Fibroblast of mammary gland (primary cell): ENCODE measurements at regions not wholly inside any gene's neighbourhood (a gene's known extent, or its start where the extent isn't known, plus 50 kb on each side); places are given as distances from the start of the nearest gene placed in this dataset.

Experiments
- DNase-seq: peaks from one replicate; pipeline ENCODE4 v3.0.0-alpha.2; 2010; ENCODE audit warnings: low read depth
- H3K4me3 ChIP-seq: 2 replicates; pipeline ENCODE4 v1.5.1; 2011; ENCODE audit warnings: low read depth, mild to moderate bottlenecking, low read length, moderate library complexity; ENCODE audit not compliant: control insufficient read depth
- CTCF ChIP-seq: conservative IDR thresholded peaks from 2 replicates; pipeline ENCODE4 v1.5.1; 2011; ENCODE audit warnings: low read depth, low read length, inconsistent platforms; ENCODE audit not compliant: control insufficient read depth, insufficient read depth

DNA sequence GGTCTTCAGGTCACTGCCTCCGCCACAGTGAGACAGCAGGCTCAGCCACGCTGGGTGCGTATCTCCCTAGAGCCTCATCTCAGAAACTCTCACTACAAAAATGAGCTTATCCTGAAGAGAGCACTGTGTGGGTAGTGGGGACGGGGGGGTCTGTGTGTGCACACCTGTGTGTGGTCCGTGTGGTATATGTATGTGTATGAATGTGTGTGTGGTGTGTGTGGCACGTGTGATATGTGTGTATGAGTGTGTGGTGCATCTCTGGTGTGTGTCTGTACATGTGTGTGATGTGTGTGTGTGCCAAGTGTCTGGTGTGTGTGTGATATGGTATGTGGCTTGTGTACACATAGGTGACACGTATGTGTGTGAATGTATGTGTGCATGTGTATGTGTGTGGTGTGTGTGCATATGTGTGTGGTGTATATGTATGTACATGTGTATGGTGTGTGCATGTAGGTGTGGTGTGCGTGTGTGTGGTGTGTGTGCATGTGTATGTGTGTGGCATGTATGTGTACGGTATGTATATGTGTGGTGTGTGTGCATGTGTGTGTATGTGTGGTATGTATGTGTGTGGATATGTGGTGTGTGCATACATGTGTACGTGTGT, 332.2 kb downstream of the EIPR1 start:
- no peak for DNase-seq
- no peak overlapping the region for H3K4me3 ChIP-seq
- TF ChIP-seq CTCF: no peak

DNA sequence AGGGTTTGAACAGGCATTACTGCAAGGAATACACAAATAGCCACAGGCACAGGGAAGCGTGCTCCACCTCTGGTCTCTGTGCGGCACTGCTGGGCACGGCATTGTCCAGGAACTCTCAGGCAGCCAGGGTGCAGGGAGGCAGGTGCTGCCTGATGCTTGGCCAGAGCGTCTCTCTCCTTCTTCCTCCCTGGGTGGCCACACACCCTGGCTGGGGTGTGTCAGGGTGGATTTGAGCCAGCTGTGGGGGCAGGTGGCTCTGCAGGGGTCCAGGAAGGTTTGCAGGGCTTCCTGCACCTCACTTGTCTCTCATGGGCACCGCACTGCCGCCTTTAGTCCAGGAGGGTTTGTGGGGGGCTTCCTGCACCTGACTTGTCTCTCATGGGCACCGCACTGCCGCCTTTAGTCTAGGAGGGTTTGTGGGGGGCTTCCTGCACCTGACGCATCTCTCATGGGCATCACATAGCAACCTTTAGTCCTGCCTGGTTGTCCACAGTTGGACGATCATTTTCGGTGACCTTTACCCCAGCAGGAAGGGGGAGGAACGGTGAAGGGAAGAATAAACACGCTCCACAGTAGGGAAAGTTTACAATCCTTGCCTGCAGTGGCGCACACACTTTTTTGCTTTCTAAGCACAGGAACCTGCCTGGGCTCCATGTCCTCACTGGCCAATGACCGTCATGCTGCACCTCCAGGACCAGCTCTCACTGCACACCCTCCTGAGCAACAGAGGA, 332.9 kb downstream of the EIPR1 start:
- no peak for DNase-seq
- TF ChIP-seq CTCF: no peak
- H3K4me3 ChIP-seq: no peak overlapping the region

DNA sequence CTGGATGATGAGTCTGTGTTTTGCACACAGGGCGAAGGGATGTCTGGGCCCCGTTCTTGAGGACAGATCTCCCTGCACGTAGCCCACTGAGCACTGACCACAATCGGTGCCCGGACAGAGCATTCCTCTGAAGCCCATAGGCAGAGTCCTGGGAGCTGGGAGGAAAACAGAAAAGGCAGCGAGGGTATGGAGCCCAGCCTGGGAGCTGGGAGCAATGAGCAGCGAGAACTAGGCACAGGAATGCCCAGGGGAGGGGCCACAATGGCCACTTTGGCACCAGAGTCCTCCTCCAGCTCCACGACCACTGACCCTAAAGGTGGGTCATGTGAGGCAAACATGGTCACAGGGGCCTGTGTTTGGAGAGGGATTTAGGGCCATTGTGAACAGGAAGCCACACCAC, 333.9 kb downstream of the EIPR1 start:
- DNase-seq: no peak
- no peak overlapping the region for H3K4me3 ChIP-seq
- no peak for TF ChIP-seq CTCF

GRCh38 chr2:3042601-3043585, 334.7 kb downstream of the EIPR1 start:
- TF ChIP-seq CTCF: no peak
- H3K4me3 ChIP-seq: no peak overlapping the region
- no peak for DNase-seq

DNA sequence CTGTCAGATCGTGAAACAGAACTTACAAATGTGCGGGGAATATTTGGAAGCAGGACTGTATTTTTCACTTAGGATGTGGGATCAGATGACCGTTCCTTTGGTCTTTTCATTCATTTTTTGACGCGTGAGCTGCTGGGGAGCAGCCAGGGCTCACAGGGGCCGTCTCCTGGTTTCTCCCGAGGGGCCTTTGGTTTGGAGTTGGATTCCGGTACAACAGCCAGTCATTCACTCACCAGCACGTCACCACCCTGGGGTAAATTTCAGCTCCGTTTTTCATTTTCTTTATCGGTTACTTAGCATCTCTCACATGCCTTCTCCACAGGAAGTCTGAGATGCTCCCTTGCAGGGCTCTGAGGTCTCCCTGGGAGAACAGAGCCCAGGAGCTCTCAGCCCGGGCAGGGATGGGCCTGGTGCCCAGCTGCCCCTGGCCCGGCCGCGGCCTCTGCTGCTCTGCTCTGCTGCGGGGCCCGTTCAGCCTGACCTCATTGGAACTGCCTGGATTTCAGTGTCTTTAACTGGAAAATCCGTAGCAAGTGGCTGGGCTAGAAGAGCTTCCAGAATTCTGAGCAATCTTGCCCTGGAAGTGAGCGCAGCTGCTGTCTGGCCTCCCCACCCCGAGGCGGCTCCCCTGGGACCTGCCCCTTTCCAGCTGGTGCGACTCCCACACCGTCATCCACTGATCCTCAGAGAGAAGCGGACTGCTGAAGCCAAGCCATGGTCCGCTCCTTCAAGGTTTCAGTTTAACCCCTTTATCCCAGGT, 335.6 kb downstream of the EIPR1 start:
- no peak for TF ChIP-seq CTCF
- DNase-seq: no peak
- no peak overlapping the region for H3K4me3 ChIP-seq

DNA sequence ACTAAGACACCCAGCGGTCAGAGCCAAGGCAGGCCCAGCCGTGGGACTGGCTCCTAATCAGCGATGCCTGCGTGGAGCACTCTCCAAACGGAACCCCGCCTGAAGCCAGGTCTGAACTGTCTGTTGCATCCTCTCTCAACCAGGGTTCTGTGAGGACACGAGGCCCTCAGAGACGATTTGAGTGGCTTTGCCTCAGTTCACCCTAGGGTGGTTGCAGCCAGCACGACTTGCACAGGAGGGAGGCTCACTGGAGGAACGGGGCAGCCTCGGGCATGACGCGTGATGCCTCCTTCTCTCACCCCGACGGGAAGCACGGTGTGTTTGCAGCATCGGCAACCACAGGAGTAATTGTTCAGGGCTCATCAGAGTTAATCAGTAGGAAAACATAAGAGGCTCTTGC, 336.4 kb downstream of the EIPR1 start:
- no peak for DNase-seq
- TF ChIP-seq CTCF: no peak
- H3K4me3 ChIP-seq: no peak overlapping the region
